ENCODE measurements at regions not wholly inside any gene's neighbourhood (a gene's known extent, or its start where the extent isn't known, plus 50 kb on each side); places are given as distances from the start of the nearest gene placed in this dataset.
A peak's percentile ranks its signal among the peaks of the same experiment; 100 is the strongest.
"Not testable (repeated sequence)": the region's sequence is repeated elsewhere in the genome, so short reads cannot be mapped to it uniquely, and the experiment has no call there.

DNA sequence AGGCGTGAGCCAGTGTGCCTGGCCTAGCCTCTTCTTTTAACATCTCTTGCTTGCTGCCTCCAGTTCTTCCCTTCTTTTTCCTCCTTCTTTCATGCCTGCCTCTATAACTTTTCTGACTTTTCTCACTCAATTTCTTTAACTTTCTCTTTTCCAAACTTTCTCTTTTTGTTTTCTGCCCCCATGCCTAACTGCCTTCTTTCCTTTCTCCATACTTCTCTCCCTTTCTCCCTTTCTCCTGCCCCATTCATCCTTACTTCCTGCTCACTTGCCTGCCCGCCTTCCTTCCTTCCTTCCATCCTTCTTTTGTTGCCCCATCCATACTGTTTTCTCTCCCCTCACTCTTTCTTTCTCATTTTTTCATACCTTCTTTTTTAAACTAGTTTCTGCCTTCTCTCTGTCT lies 105.2 kb downstream of the RBMX2 start:
- H3K4me3 Mint-ChIP-seq (ENCODE audit: unreplicated experiment), result no peak overlapping the region
- Histone ChIP-seq H2AFZ (ENCODE audit: low read depth, low read length) (no peak overlapping the region), H3K4me2 (ENCODE audit: low read length) (no peak overlapping the region), H3K36me3 (ENCODE audit: insufficient read depth, low read length) (no peaks in the 10 kb centered on the region), H3K4me3 (ENCODE audit: insufficient read depth, low read depth, low read length) (no peak overlapping the region), H3K9ac (ENCODE audit: low read length) (no peak overlapping the region), H3K79me2 (ENCODE audit: insufficient read depth, low read length) (no peaks in the 10 kb centered on the region), H4K20me1 (ENCODE audit: insufficient read depth, low read length) (no peaks in the 10 kb centered on the region), H3K4me1 (ENCODE audit: insufficient read depth, low read length) (no peaks in the 10 kb centered on the region), H3K9me3 (ENCODE audit: insufficient read depth, low read depth, low read length) (no peaks in the 10 kb centered on the region), H3K27me3 (ENCODE audit: insufficient read depth, low read length) (no peaks in the 10 kb centered on the region), H3K27ac (ENCODE audit: low read depth, low read length) (no peak overlapping the region)
- no peak for TF ChIP-seq EZH2 (IDR thresholded peaks at IDR 0.05; ENCODE audit: insufficient read depth, low read length)
- TF ChIP-seq, protein P1, sequence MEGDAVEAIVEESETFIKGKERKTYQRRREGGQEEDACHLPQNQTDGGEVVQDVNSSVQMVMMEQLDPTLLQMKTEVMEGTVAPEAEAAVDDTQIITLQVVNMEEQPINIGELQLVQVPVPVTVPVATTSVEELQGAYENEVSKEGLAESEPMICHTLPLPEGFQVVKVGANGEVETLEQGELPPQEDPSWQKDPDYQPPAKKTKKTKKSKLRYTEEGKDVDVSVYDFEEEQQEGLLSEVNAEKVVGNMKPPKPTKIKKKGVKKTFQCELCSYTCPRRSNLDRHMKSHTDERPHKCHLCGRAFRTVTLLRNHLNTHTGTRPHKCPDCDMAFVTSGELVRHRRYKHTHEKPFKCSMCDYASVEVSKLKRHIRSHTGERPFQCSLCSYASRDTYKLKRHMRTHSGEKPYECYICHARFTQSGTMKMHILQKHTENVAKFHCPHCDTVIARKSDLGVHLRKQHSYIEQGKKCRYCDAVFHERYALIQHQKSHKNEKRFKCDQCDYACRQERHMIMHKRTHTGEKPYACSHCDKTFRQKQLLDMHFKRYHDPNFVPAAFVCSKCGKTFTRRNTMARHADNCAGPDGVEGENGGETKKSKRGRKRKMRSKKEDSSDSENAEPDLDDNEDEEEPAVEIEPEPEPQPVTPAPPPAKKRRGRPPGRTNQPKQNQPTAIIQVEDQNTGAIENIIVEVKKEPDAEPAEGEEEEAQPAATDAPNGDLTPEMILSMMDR (IDR thresholded peaks at IDR 0.05; ENCODE audit: insufficient read depth, low read depth, low read length), result no peak
- FAIRE-seq, result peak; percentile 9
- H3K27me3 Mint-ChIP-seq (ENCODE audit: low read depth, unreplicated experiment), result no peaks in the 10 kb centered on the region
- no peaks in the 10 kb centered on the region for H3K36me3 Mint-ChIP-seq (ENCODE audit: low read depth, unreplicated experiment)
- DNase-seq (ENCODE audit: low read depth), result no peak
- no peak overlapping the region for H3K27ac Mint-ChIP-seq (ENCODE audit: unreplicated experiment)
- H3K4me1 Mint-ChIP-seq (ENCODE audit: low read depth, unreplicated experiment), result no peaks in the 10 kb centered on the region
- no peaks in the 10 kb centered on the region for H3K9me3 Mint-ChIP-seq (ENCODE audit: unreplicated experiment)

DNA sequence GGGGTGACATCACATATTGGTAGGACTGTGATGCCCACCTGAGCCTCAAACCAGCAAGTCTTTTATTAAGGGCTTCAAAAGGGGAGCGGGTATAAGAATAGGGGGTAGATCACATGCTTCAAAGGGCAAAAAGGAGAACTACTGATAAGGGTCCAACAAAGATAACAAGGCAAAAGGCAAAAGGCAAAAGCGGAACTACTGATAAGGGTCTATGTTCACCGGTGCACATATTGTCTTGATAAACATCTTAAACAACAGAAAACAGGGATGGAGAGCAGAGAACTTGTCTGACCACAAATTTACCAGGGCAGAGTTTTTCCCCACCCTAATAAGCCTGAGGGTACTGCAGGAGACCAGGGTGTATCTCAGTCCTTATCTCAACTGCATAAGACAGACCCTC lies 110.7 kb downstream of the RBMX2 start:
- not testable (repeated sequence) for H2AFZ ChIP-seq (ENCODE audit: low read depth, low read length); H3K9me3 ChIP-seq (ENCODE audit: insufficient read depth, low read depth, low read length); H3K36me3 Mint-ChIP-seq (ENCODE audit: low read depth, unreplicated experiment); H3K4me1 ChIP-seq (ENCODE audit: insufficient read depth, low read length); H3K27me3 ChIP-seq (ENCODE audit: insufficient read depth, low read length); H3K79me2 ChIP-seq (ENCODE audit: insufficient read depth, low read length); H3K9ac ChIP-seq (ENCODE audit: low read length); H4K20me1 ChIP-seq (ENCODE audit: insufficient read depth, low read length); FAIRE-seq; H3K9me3 Mint-ChIP-seq (ENCODE audit: unreplicated experiment); H3K36me3 ChIP-seq (ENCODE audit: insufficient read depth, low read length); H3K27ac Mint-ChIP-seq (ENCODE audit: unreplicated experiment); H3K4me2 ChIP-seq (ENCODE audit: low read length); H3K4me3 Mint-ChIP-seq (ENCODE audit: unreplicated experiment); DNase-seq (ENCODE audit: low read depth); H3K27ac ChIP-seq (ENCODE audit: low read depth, low read length); H3K4me1 Mint-ChIP-seq (ENCODE audit: low read depth, unreplicated experiment); H3K27me3 Mint-ChIP-seq (ENCODE audit: low read depth, unreplicated experiment); H3K4me3 ChIP-seq (ENCODE audit: insufficient read depth, low read depth, low read length)

DNA sequence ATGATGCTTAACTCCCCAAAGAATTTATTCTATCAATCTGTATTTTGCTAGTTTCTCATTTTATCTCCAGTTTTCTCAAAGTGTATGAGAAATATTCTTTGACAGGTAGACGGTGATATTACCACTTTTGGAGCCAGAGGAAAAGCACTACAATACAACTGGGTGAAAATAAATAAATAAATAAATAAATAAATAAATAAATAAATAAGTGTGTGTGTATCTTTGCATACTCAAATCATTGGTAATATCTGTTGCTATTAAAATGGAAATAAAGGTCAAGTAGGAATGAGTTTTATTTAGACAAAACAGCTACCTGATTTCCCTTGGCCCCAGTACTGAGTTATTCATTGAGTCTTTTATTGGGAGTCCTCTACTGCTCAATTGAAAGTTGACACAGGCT lies 114.3 kb downstream of the RBMX2 start:
- Histone ChIP-seq H3K36me3 (ENCODE audit: insufficient read depth, low read length) (no peaks in the 10 kb centered on the region), H3K9ac (ENCODE audit: low read length) (no peak overlapping the region), H3K4me2 (ENCODE audit: low read length) (no peak overlapping the region), H3K27me3 (ENCODE audit: insufficient read depth, low read length) (no peaks in the 10 kb centered on the region), H3K4me1 (ENCODE audit: insufficient read depth, low read length) (no peaks in the 10 kb centered on the region), H3K4me3 (ENCODE audit: insufficient read depth, low read depth, low read length) (no peak overlapping the region), H4K20me1 (ENCODE audit: insufficient read depth, low read length) (no peaks in the 10 kb centered on the region), H3K79me2 (ENCODE audit: insufficient read depth, low read length) (no peaks in the 10 kb centered on the region), H2AFZ (ENCODE audit: low read depth, low read length) (no peak overlapping the region), H3K9me3 (ENCODE audit: insufficient read depth, low read depth, low read length) (no peaks in the 10 kb centered on the region), H3K27ac (ENCODE audit: low read depth, low read length) (no peak overlapping the region)
- Mint-ChIP-seq H3K4me3 (ENCODE audit: unreplicated experiment) (no peak overlapping the region), H3K27ac (ENCODE audit: unreplicated experiment) (no peak overlapping the region), H3K36me3 (ENCODE audit: low read depth, unreplicated experiment) (no peaks in the 10 kb centered on the region), H3K27me3 (ENCODE audit: low read depth, unreplicated experiment) (no peaks in the 10 kb centered on the region), H3K4me1 (ENCODE audit: low read depth, unreplicated experiment) (no peaks in the 10 kb centered on the region), H3K9me3 (ENCODE audit: unreplicated experiment) (peaks cover 3% of the 10 kb centered on the region)
- no peak for DNase-seq (ENCODE audit: low read depth)
- FAIRE-seq, result no peak
- no peak for TF ChIP-seq EZH2 (IDR thresholded peaks at IDR 0.05; ENCODE audit: insufficient read depth, low read length)
- TF ChIP-seq, protein P1 (IDR thresholded peaks at IDR 0.05; ENCODE audit: insufficient read depth, low read depth, low read length), result no peak

Measured in astrocyte (in vitro differentiated cells and primary cell).